ENCODE measurements at regions not wholly inside any gene's neighbourhood (a gene's known extent, or its start where the extent isn't known, plus 50 kb on each side); places are given as distances from the start of the nearest gene placed in this dataset.

- FAIRE-seq: no peak
- BruUV-seq (replicated peaks): no TSS peak
- no peak for DNase-seq (ENCODE audit: low read depth, low spot score)
- ChIA-PET CTCF (no interaction called here), POLR2A (no interaction called here)
- Histone ChIP-seq H3K4me2 (ENCODE audit: insufficient read depth, low read length) (no peak overlapping the region), H3K27ac (ENCODE audit: insufficient read depth, low read depth, low read length) (no peak overlapping the region), H3K9me3 (replicated peaks; ENCODE audit: control insufficient read depth, insufficient read depth, low read length) (peaks cover 3% of the 10 kb centered on the region), H3K9me1 (replicated peaks; ENCODE audit: control insufficient read depth, extremely low read depth, insufficient read depth, low read length) (no peaks in the 10 kb centered on the region), H3K79me2 (ENCODE audit: control insufficient read depth, insufficient read depth, low read length) (no peaks in the 10 kb centered on the region), H3K27me3 (ENCODE audit: control insufficient read depth in 2 of 2, insufficient read depth in 2 of 2, low read length in 2 of 2) (no peaks in the 10 kb centered on the region), H3K4me3 (replicated peaks in 1 of 3; ENCODE audit: insufficient read depth in 1 of 3, low read depth in 1 of 3, low read length in 3 of 3) (no peak overlapping the region), H3K4me1 (ENCODE audit: control insufficient read depth, extremely low read depth, insufficient read depth, low read length) (no peaks in the 10 kb centered on the region), H4K20me1 (replicated peaks; ENCODE audit: control insufficient read depth, extremely low read depth, insufficient read depth, low read length) (no peaks in the 10 kb centered on the region), H3K9ac (replicated peaks; ENCODE audit: extremely low read depth, insufficient read depth, low read length) (no peak overlapping the region), H3K36me3 (ENCODE audit: control insufficient read depth in 2 of 2, extremely low read depth in 1 of 2, insufficient read depth in 2 of 2, low read length in 2 of 2) (no peaks in the 10 kb centered on the region), H2AFZ (ENCODE audit: low read depth, low read length) (no peak overlapping the region)
- TF ChIP-seq, protein P1, sequence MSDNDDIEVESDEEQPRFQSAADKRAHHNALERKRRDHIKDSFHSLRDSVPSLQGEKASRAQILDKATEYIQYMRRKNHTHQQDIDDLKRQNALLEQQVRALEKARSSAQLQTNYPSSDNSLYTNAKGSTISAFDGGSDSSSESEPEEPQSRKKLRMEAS (IDR thresholded peaks at IDR 0.05; ENCODE audit: insufficient read depth, insufficient read length): no peak
- no peak for TF ChIP-seq MYC (IDR thresholded peaks at IDR 0.05; ENCODE audit: low read depth, low read length)
- no peak for TF ChIP-seq GATA2 (IDR thresholded peaks at IDR 0.05; ENCODE audit: insufficient read depth, insufficient read length, low read depth, low read length)
- no peak for TF ChIP-seq JUN (IDR thresholded peaks at IDR 0.05; ENCODE audit: borderline replicate concordance, insufficient read depth, insufficient read length, low read depth)
- TF ChIP-seq POLR2A (IDR thresholded peaks at IDR 0.05; ENCODE audit: low read depth, low read length): no peak
- TF ChIP-seq CTCF (IDR thresholded peaks at IDR 0.05; ENCODE audit: extremely low read depth in 1 of 2, insufficient read depth in 1 of 2, low read depth in 1 of 2, low read length in 2 of 2): no peak
- no peak for TF ChIP-seq POLR2AphosphoS5 (IDR thresholded peaks at IDR 0.05; ENCODE audit: insufficient read depth, low read depth, low read length)
- no peak for TF ChIP-seq FOS (IDR thresholded peaks at IDR 0.05; ENCODE audit: borderline replicate concordance, insufficient read depth, low read length)
- TF ChIP-seq EZH2 (IDR thresholded peaks at IDR 0.05; ENCODE audit: borderline replicate concordance, low read depth, low read length, severe bottlenecking): no peak
- dilution Hi-C loops (cut with MboI; ENCODE audit: extremely low pct_ligation_motif_present, low sequenced_read_pairs) (no loop called here), intact Hi-C loops (cut with micrococcal nuclease) (no loop called here)
Measured at GRCh38 chr5:166594567-166594966, 1696.9 kb upstream of the WWC1 start.

Data from endothelial cell of umbilical vein (primary cell).